Nephron progenitor cell (in vitro differentiated cells): ENCODE measurements at regions not wholly inside any gene's neighbourhood (a gene's known extent, or its start where the extent isn't known, plus 50 kb on each side); places are given as distances from the start of the nearest gene placed in this dataset.

ENCODE experiments used
- DNase-seq: peaks from one replicate; pipeline ENCODE4 v3.0.0; 2021
- H3K27ac Mint-ChIP-seq: 2 replicates; pipeline ENCODE4 v1.8.0; 2021; ENCODE audit warnings: mild to moderate bottlenecking, moderate library complexity, mixed read lengths
- H3K27me3 Mint-ChIP-seq: 2 replicates; pipeline ENCODE4 v1.8.0; 2021; ENCODE audit warnings: mild to moderate bottlenecking, low read depth, mixed read lengths; ENCODE audit not compliant: poor library complexity
- H3K36me3 Mint-ChIP-seq: 2 replicates; pipeline ENCODE4 v1.8.0; 2021; ENCODE audit warnings: low read depth, mixed read lengths
- H3K4me1 Mint-ChIP-seq: 2 replicates; pipeline ENCODE4 v1.8.0; 2021; ENCODE audit warnings: mixed read lengths
- H3K4me3 Mint-ChIP-seq: 2 replicates; pipeline ENCODE4 v1.8.0; 2021; ENCODE audit warnings: mild to moderate bottlenecking, moderate library complexity, mixed read lengths
- H3K9me3 Mint-ChIP-seq: 2 replicates; pipeline ENCODE4 v1.8.0; 2021; ENCODE audit warnings: mild to moderate bottlenecking, moderate library complexity, mixed read lengths
- CTCF ChIP-seq: fragments of 200-600 bp; sonication (generic); IDR thresholded peaks from 2 replicates; pipeline ENCODE4 v1.5.0; 2021; ENCODE audit warnings: antibody characterized with exemption

- no peaks in the 10 kb centered on the region for H3K36me3 Mint-ChIP-seq
- H3K4me1 Mint-ChIP-seq = no peaks in the 10 kb centered on the region
- no peak for TF ChIP-seq CTCF
- no peak overlapping the region for H3K27ac Mint-ChIP-seq
- H3K9me3 Mint-ChIP-seq = no peaks in the 10 kb centered on the region
- H3K27me3 Mint-ChIP-seq = no peaks in the 10 kb centered on the region
- no peak for DNase-seq
- H3K4me3 Mint-ChIP-seq = no peak overlapping the region
Measured at GRCh38 chr2:122507261-122507660, 751.8 kb downstream of the TSN start.

GRCh38 chr2:122512091-122512490 lies 756.6 kb downstream of the TSN start:
- no peaks in the 10 kb centered on the region for H3K9me3 Mint-ChIP-seq
- H3K36me3 Mint-ChIP-seq = no peaks in the 10 kb centered on the region
- H3K4me1 Mint-ChIP-seq = peaks cover 21% of the 10 kb centered on the region
- no peaks in the 10 kb centered on the region for H3K27me3 Mint-ChIP-seq
- no peak overlapping the region for H3K27ac Mint-ChIP-seq
- DNase-seq = no peak
- TF ChIP-seq CTCF = no peak
- no peak overlapping the region for H3K4me3 Mint-ChIP-seq

- H3K9me3 Mint-ChIP-seq = no peaks in the 10 kb centered on the region
Measured at GRCh38 chr2:122514451-122514996, 759.1 kb downstream of the TSN start.

GRCh38 chr2:122515731-122516290 lies 760.4 kb downstream of the TSN start:
- Mint-ChIP-seq H3K27ac (no peak overlapping the region), H3K9me3 (no peaks in the 10 kb centered on the region), H3K4me3 (no peak overlapping the region), H3K36me3 (no peaks in the 10 kb centered on the region), H3K27me3 (no peaks in the 10 kb centered on the region), H3K4me1 (peaks cover 37% of the 10 kb centered on the region)
- DNase-seq = no peak
- TF ChIP-seq CTCF = no peak

More at GRCh38 chr2:122514451-122514996, 759.1 kb downstream of the TSN start:
- Mint-ChIP-seq H3K27ac (no peak overlapping the region), H3K4me3 (no peak overlapping the region), H3K36me3 (no peaks in the 10 kb centered on the region), H3K27me3 (no peaks in the 10 kb centered on the region), H3K4me1 (peaks cover 37% of the 10 kb centered on the region)
- no peak for DNase-seq
- TF ChIP-seq CTCF = no peak

GRCh38 chr2:122516775-122517174 lies 761.3 kb downstream of the TSN start:
- Mint-ChIP-seq H3K27me3 (no peaks in the 10 kb centered on the region), H3K9me3 (no peaks in the 10 kb centered on the region), H3K36me3 (no peaks in the 10 kb centered on the region), H3K4me1 (peaks cover 37% of the 10 kb centered on the region), H3K27ac (no peak overlapping the region), H3K4me3 (no peak overlapping the region)
- no peak for TF ChIP-seq CTCF
- no peak for DNase-seq

GRCh38 chr2:122519366-122519765 lies 763.9 kb downstream of the TSN start:
- peaks cover 34% of the 10 kb centered on the region for H3K4me1 Mint-ChIP-seq
- H3K9me3 Mint-ChIP-seq = no peaks in the 10 kb centered on the region
- no peak overlapping the region for H3K27ac Mint-ChIP-seq
- no peaks in the 10 kb centered on the region for H3K27me3 Mint-ChIP-seq
- H3K4me3 Mint-ChIP-seq = no peak overlapping the region
- peak; percentile 10 for TF ChIP-seq CTCF
- no peak for DNase-seq
- no peaks in the 10 kb centered on the region for H3K36me3 Mint-ChIP-seq
